Ammon's horn (tissue), 1 donor: ENCODE measurements at regions not wholly inside any gene's neighbourhood (a gene's known extent, or its start where the extent isn't known, plus 50 kb on each side); places are given as distances from the start of the nearest gene placed in this dataset.

Experiments used
- DNase-seq: peaks from one replicate; pipeline ENCODE4 v3.0.0-alpha.2; 2016; ENCODE audit warnings: low spot score

DNA sequence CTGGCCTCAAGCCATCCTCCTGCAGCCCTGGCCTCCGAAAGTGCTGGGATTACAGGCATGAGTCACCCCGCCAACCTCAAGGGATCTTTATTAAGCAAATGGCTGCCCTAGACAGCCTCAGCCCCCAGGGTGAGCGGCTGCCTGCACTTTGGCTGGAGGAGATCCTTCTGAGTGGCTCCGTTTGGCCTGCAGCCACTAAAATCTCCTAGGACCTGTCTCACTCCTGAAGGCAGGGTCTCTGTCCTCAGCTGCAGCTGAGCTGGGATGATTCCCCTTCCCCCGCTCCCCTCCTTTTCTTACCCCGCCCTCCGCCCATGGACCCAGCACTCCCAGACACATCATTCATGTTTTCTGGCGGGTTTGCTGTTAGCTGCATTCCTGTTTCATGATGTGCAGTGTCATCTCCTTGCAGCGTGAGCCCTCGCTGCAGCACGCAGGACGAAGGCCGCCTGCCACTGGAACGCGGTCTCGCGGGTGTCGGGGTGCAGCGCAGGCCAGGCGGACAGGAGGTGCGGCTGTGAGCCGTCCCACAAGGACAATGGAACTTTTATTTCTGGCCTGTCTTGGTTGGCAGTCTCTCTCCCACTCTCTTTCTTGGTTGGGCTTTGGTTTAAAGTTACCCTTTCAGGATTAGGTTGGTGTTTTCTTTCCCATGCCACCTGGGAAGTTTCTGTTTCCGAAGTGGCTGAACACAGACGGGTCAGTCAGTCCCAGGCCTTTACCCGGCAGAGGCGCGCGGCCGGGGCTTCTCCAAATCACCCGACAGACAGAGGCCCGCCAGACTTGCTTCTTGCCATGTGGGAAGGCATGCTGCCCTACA lies 137.1 kb downstream of the FOXD1 start:
- DNase-seq, result no peak

DNA sequence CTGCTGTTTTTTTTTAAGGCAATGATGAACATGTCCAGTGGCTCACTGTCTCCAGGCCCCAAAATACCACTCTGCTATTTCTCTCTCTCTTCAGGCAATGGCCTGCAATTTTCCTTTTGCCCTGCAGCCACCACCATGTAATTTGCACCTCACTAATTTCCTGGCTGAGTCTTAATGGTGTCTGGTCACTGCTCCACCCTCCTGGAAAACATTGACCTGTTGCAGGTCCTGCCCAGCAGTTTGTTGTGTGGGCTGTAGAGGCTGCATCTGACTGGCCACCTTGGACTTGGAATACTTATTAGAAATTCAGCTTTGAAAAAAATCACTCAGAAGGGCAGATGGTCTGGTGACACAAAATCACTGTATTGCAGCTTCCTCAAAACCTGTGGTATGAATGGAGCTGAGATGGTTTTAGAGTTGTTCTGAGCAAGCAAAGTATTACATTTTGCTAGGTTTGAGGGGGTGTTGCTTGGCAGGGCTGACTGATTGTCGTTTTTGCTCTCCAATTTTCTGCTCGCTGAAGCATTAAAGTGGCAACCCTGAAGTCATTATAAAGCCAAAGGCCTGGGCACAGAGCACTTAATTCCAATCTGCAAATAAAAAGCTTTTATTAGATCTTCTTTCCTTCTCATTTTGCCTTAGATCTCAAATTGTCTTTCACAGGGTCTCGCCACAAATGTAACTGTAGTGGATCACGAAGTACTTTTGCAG lies 134.8 kb downstream of the TMEM174 start:
- no peak for DNase-seq

DNA sequence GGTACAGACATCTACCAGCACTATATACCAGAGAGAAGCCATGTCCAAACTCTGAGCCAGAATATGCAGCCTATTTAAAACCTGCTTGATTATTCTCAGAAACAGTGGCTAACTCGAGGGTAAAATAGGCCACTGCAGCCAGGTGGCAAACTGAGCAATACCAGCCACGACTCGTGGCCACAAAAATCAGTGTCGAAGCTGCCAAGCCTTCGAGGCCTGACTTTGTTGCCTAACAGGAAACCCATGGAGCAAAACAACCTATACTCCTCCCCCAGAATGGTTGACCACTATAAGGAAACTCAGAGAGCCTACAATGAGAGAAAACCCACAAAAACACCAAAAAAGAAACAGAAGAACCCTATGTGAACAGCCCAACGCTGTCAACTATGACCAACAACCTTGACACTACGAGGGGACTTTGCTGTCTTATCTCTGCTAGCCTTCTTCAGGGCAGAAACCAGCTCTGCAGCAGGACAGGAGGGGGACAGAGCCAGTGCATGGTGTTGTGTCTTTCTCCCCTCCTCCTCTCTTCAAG lies 133.8 kb downstream of the TMEM174 start:
- DNase-seq, result no peak

DNA sequence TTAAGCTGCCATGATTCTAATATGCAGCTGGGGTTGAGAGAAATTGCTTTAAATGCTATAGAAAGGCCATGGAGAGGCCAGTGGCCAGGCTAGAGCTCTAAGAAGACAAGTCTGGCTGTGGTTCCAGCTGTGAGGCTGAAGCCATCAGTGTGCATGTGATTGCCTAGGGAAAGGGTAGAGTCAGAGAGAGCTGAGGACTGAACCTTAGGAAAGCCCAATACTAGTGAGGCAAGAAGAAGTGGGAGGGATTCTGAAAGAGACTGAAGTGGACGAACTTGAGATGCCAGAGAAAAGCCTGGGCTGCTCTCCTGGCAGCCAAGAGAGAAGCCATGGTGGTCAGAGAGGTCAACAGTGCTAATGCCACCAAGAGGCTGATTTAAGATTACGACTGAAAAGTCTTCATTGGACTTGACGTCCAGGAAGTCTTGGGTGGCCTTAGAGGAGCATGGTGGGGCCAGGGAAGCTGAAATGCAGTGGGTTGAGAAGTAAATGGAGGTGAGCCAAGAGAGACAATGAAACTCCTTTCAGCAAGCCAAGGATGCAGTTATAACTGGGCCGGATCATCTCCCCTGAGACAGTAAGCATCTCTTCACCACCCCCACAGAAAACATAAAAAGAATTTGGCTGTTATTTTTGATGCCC lies 133.2 kb downstream of the TMEM174 start:
- DNase-seq, result no peak

DNA sequence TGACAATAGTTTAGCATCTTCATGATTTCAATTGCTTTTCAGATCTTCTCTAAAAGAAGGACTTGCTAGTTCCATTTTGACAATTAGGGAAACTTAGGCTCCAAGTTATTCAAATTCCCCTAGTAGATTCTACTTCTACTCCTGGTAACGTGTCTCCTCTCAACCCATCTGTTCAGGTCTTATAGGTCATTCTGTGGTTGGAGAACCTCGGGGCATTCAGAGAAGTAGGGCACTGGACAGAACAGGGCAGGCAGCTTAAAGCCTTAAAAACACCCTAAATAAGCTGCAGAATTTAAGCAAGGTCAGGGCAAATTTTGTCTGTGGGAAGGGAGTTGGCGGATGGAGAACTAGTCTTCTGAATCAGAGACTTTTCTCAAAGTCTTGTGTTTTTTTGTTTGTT lies 132.4 kb downstream of the TMEM174 start:
- DNase-seq, result no peak

DNA sequence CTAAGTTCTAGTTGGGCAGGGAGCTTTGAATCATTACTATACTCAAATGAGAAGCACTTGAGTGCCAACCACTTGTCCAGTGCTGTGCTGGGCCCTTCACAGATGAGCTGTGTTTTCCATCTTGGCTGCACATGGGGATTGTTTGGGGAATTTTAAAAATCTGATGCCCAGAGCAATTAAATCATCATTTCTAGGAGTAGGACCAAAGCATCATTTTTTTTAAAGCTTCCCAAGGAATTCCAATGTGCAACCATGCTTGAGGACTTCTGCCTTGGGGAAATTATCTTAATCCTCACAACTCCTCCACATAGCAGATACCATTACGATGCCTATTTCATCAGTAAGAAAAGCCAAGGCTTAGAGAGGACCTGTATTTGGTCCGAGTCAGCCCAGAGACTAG lies 131.4 kb downstream of the TMEM174 start:
- no peak for DNase-seq

DNA sequence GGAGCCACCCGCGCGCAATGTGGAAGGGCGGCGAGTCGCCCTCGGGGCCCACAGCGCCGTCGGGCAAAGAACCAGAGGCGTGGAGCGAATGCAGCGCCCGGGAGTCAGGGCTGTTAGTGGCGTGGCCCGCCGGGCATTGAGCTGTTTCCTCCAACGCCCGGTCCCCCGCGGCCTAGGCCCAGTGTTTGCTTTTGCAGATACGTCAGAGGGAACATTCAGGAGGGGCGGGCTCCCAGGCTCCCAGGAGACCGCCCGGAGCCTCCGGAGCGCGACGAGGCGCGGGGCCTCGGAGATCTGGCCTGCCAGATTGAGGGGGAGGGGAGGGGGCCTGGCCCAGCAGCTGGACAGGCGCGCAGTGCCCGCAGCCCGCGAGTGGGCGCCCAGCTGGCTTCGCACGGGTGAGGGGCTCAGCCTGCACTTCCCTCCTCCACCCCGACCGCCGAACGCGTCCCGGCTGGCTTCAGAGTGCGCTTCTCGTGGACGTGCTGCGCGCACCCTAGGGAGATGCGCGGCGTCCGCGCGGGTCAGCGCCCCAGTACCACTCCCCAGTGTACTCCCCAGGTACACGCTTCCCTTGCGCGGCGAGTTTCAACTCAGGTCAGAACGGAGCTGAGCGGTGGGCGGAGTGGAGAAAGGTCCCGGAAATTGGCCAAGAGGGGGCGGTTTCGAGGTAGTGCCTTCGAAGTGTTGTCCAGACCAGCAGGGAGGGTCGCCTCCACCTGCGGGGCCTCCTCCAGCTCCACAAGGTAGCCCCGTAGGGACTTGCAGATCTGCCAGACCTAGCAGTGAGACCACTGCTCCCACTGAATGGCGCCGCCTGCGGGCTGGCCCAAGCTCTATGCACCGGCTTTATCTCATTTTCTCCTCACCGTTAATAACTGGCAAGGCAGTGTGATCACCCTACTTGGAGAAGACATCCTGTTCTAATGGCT lies 130.4 kb downstream of the TMEM174 start:
- no peak for DNase-seq

DNA sequence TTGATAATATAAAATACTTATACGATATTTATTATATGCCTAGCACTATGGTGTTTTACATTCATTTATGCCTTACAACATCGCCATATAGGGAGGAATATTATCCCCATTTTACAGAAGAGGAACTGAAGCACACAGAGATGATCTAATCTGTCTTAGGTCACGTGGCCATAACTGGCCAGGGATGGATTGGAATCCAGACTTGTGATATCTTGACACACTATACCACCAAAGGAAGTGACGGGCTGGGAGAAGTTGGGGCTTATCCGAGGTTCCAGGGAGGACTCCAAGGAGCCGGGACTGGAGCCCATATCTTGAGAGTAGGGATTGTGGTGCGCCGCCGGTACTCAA lies 129.8 kb downstream of the TMEM174 start:
- no peak for DNase-seq

DNA sequence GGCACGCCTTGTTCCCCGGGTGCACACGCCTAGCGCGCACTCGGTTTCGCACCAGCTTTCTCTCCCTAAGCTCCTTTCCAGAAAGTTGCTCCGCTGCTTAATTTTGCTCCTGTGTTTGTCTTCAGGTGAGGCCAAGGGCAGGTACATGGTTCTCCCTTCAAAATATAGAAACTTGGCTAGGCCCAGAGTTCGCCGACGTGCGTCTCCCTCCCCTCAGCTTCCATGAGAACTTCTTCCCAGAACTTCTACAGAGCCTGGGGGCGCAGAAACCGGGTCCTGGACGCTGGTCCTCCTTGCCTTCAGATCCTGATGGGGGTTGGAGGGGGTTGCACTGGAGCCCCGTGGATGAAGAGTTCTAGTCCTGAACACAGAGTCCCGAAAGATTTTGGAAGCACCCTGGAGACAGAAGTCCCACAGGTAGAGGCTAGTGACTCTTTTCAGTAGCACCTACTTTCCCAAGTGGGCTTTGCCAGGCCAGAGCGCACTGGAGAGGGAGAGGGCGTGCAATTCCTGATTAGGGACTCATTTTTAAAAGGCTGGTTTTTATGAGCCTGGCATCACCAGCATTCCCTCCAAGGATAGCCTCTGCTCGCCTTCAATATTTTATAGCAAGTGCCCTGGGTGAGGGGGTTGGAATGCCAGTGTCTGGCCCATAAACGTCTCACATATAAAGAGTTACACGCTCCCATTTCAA lies 128.4 kb downstream of the TMEM174 start:
- DNase-seq, result no peak

DNA sequence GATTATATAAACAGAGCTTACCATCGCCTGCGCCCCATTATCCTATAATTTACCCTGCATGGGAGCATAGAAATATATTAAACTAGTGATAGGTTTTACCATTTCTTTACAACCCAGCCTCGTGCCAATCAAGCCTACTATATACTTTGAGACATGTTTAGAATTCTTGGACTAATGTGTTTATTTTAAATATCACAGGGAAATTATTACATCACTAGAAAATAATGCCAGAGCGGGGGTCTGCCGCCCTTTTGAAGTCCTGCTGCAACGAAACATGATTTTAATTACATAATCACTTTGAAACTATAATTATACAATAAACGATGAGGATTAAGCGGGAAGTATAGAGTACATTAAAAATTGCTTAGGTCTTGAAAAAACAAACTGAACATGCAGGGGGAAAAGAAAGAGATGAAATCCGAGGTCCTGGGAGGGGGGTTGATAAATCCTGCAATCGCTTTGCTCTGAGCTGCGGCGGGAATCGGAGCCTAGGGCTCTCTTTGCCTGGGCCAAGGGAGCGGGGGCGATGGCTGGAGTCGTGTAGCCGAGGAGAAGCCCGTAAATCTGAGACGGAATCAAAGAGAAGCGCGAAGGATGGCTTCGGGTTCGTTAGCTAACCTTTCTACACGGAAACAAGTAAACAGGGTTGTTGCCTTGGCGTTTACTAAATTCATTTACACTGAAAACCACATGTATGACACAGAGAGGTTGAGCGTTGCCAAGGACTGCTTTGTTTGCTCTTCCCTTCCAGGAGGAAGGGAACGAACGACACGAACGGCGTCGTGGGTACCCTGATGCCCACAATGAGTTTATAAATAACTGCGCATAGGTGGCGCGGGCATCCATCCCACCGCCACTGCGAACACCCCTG lies 127.6 kb downstream of the TMEM174 start:
- DNase-seq, result no peak

DNA sequence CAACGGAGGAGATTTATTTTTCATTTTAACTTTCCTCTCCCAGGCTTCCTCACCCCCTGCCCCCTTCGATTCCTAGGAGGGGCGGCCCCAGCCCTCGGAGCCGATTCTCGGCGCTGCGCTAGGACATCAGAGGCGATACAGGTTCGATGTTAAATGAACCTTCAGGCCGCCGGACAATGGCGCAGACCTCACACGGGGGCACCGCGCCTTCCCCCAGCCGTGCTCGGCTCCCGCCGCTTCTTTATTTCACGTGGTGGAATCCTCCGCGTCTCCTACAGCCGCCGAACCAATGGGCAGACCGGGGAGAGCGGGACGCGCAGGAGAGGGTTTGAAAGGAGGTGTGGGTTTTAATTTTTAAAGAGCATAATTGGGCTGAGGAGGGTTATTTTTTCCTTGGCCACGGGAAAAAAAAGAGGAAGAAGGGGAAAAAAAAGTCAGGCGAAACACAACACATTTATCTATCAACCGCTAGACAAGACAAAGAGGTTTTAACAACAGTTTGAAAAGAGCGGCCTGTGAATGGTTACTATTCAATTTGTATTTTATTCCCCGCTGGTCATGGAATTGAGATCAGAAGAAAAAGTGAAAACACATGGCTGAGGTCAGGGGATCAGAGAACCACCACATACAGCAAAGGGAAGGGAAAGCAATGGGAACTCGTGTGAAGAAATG lies 126.8 kb downstream of the TMEM174 start:
- no peak for DNase-seq

DNA sequence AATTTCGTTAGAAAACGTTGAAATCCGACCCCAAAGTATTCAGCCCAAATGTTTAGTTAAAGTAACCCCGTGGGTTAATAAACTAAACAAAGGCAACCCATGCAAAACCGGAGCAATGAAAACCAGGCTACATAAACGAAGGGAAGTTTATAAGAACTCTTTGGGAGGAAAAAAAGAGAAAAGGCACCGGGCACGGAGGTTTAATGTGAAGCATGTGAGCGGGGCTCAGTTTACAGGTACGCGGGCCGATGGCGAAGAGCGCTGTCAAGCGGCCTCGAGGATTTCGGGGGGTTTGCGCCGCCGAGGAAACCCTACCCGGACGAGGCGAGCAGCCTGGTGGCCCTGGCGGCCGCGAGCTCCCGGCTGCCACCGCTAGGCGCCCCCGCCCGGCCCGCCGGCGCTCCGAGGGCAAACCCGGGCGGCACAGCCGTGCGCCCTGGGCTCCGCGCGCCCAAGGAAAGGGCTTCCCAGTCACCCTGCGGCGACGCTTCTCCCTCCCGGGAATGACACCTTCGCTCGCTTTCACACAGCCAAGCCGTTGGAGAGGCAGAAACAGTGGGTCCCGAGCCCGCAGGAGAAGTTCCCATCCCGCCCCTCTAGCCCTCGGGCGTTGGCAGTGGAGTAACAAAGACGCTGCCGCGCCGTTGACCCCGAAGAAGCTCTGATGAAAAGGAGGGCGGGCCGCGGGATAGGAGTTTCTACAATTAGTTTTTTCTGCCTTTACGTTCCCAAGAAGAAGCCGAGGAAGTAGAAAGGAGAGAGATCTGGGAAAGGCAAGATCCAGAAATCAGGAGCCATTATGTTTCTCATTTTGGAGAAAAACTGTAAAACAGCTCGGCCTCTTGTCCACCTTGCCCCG lies 126.0 kb downstream of the TMEM174 start:
- DNase-seq, result no peak

DNA sequence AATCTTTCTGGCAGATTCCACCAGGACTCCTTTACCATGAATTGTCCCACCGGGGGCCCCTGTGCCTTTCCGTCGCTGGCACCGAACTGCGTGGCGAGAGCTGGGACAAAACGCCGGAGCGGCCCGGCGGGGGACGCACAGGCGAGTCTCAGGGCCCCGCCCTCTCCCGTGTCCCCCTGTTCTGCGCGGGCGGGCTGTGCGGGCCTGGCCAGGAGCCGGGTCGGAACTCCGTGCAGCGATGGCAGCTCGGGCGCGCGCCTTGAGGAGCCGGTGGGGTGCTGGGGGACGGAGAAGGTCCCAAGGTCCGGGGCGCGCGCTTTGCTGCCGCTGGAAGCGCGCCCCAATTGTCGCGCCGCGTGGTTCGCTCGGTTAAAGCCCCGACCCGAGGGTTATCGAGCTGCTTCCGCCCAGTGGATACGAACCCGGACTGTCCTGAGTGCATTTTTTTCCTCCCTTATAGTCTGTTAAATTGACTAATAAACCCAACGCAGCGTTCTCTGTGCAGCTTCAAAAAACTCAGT lies 125.3 kb downstream of the TMEM174 start:
- no peak for DNase-seq

DNA sequence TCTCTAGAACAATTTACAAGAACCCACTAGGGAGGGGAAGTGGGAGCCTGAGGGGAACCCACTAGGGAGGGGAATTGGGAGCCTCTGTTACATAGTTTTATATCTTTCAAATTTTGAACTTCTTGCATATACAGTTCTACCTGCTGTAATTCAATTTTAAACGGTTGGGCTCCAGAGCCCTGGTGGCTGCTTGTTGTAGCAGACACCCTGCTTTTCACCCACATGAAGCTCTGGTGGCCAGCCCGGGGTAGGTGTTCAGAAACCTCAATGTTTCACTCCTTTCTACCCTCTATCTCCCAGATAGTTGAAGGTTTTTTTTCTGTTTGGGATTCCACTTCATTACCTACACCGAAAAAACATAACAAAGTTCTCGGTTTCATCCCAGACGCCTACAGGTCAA lies 124.4 kb downstream of the TMEM174 start:
- DNase-seq, result no peak

DNA sequence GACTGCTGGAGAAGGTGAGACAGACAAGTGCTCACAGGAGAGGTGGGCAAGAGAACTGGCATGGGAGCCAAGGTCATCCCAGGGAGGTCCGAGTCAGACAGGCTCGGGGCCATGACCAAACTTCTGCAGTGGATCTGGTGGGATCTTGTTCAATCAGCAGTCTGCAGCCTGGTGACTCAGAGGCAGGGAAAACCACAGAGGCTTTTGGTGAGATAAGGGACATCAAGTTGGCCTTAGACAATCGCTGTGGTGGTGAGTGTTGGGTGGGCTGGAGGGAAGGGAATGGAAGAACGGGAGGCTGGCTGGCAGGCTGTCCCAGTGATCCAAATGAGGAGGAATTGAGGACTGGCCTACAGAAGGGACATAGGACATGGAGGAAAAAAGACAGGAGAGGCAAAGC lies 123.8 kb downstream of the TMEM174 start:
- DNase-seq, result no peak

DNA sequence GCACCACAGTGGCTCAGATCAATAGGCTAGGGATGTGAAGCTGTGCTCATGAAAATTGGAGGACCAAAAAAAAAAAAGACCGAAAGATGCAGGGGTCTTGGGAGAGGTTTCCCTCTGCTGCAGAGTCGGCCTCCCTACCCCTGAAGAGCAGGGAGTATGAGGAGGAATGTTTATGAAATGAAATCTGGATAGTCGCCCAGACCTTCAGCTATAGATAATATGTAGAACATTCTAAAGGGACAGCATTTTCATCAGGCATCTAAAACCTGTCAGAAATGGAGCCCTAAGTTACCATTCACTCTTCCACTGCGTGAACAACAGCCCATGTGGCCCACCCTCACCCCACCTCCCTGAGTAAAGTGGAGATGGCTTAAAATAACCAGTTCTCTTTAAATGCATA lies 122.9 kb downstream of the TMEM174 start:
- DNase-seq, result no peak

DNA sequence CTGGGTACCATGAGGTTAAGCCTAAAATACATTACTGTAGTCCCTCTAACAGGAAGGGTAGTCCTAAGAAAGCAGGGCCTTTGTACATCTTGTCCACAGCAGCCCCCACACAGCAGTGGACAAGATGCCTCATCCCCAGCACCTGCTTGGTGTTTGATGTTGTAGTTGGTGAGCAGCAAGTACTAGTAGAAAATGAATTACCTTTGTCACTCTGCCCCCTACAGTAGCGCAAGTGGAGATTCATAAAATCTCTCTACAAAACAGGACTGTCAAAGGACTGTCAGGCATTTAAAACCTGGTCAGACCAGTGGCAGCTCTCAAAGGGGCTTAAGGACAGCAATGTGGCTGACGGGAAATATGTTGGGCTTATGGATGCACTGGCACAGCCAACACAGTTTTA lies 122.5 kb downstream of the TMEM174 start:
- no peak for DNase-seq

DNA sequence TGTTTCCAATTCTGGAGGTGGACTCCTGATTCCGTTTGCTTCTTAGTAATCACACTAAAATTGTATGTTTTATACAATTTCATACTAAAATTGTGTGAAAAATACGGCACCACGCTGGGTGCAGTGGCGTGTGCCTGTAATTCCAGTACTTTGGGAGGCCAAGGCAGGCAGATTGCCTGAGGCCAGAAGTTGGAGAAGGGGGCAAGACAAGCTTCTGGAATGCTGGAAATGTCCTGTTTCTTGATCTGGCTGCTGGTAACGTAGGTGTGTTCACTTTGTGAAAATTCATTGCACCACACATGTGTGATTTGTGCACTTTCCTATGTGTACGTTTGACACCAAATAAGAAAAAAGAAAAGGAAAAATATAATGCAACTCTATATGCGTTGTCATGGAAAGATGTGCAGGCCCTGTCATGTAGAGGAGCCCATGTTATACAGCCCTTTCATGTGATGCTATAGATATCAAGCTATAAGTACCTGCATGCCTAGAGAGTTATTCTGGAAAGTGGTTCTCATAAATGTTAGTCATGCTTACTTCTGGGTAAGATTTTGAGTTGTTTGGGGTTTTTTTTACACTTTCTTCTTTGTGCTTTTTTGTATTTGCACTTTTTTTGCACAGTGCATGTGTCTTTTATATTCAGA lies 119.9 kb downstream of the TMEM174 start:
- no peak for DNase-seq
